ENCODE measurements at regions not wholly inside any gene's neighbourhood (a gene's known extent, or its start where the extent isn't known, plus 50 kb on each side); places are given as distances from the start of the nearest gene placed in this dataset.

- TF ChIP-seq CTCF (IDR thresholded peaks at IDR 0.05), result no peak
- DNase-seq (ENCODE audit: extremely low spot score, unreplicated experiment), result no peak
- Mint-ChIP-seq H3K4me1 (ENCODE audit: unreplicated experiment) (peaks cover 5% of the 10 kb centered on the region), H3K4me3 (ENCODE audit: unreplicated experiment) (no peak overlapping the region), H3K27me3 (ENCODE audit: unreplicated experiment) (peaks cover 19% of the 10 kb centered on the region), H3K9me3 (ENCODE audit: unreplicated experiment) (no peaks in the 10 kb centered on the region), H3K27ac (ENCODE audit: unreplicated experiment) (no peak overlapping the region), H3K36me3 (ENCODE audit: unreplicated experiment) (no peaks in the 10 kb centered on the region)
Observed at GRCh38 chr13:29937379-29937778, 87.0 kb upstream of the UBL3 start.

GRCh38 chr13:29936956-29937355 lies 86.5 kb upstream of the UBL3 start:
- DNase-seq (ENCODE audit: extremely low spot score, unreplicated experiment), result no peak
- no peak overlapping the region for H3K27ac Mint-ChIP-seq (ENCODE audit: unreplicated experiment)
- no peak for TF ChIP-seq CTCF (IDR thresholded peaks at IDR 0.05)
- H3K27me3 Mint-ChIP-seq (ENCODE audit: unreplicated experiment), result peaks cover 16% of the 10 kb centered on the region
- H3K4me1 Mint-ChIP-seq (ENCODE audit: unreplicated experiment), result peaks cover 5% of the 10 kb centered on the region
- H3K9me3 Mint-ChIP-seq (ENCODE audit: unreplicated experiment), result peaks cover 3% of the 10 kb centered on the region
- no peak overlapping the region for H3K4me3 Mint-ChIP-seq (ENCODE audit: unreplicated experiment)
- H3K36me3 Mint-ChIP-seq (ENCODE audit: unreplicated experiment), result no peaks in the 10 kb centered on the region

- Mint-ChIP-seq H3K4me1 (ENCODE audit: unreplicated experiment) (peaks cover 5% of the 10 kb centered on the region), H3K27me3 (ENCODE audit: unreplicated experiment) (peaks cover 16% of the 10 kb centered on the region), H3K36me3 (ENCODE audit: unreplicated experiment) (no peaks in the 10 kb centered on the region), H3K27ac (ENCODE audit: unreplicated experiment) (no peak overlapping the region), H3K4me3 (ENCODE audit: unreplicated experiment) (no peak overlapping the region), H3K9me3 (ENCODE audit: unreplicated experiment) (peaks cover 7% of the 10 kb centered on the region)
- DNase-seq (ENCODE audit: extremely low spot score, unreplicated experiment), result no peak
- no peak for TF ChIP-seq CTCF (IDR thresholded peaks at IDR 0.05)
Observed at GRCh38 chr13:29936051-29936813, 85.8 kb upstream of the UBL3 start.

- no peak for TF ChIP-seq CTCF (IDR thresholded peaks at IDR 0.05)
- no peak overlapping the region for H3K27ac Mint-ChIP-seq (ENCODE audit: unreplicated experiment)
- DNase-seq (ENCODE audit: extremely low spot score, unreplicated experiment), result no peak
Observed at GRCh38 chr13:29935309-29935981, 85.0 kb upstream of the UBL3 start.

GRCh38 chr13:29934531-29935308 lies 84.3 kb upstream of the UBL3 start:
- Mint-ChIP-seq H3K4me3 (ENCODE audit: unreplicated experiment) (no peak overlapping the region), H3K4me1 (ENCODE audit: unreplicated experiment) (peaks cover 5% of the 10 kb centered on the region), H3K9me3 (ENCODE audit: unreplicated experiment) (peaks cover 7% of the 10 kb centered on the region), H3K27ac (ENCODE audit: unreplicated experiment) (no peak overlapping the region), H3K36me3 (ENCODE audit: unreplicated experiment) (no peaks in the 10 kb centered on the region), H3K27me3 (ENCODE audit: unreplicated experiment) (peaks cover 14% of the 10 kb centered on the region)
- DNase-seq (ENCODE audit: extremely low spot score, unreplicated experiment), result no peak
- TF ChIP-seq CTCF (IDR thresholded peaks at IDR 0.05), result no peak

More at GRCh38 chr13:29935309-29935981, 85.0 kb upstream of the UBL3 start:
- Mint-ChIP-seq H3K4me3 (ENCODE audit: unreplicated experiment) (no peak overlapping the region), H3K27me3 (ENCODE audit: unreplicated experiment) (peaks cover 14% of the 10 kb centered on the region), H3K36me3 (ENCODE audit: unreplicated experiment) (no peaks in the 10 kb centered on the region), H3K9me3 (ENCODE audit: unreplicated experiment) (peaks cover 7% of the 10 kb centered on the region), H3K4me1 (ENCODE audit: unreplicated experiment) (peaks cover 5% of the 10 kb centered on the region)

Measured in osteocyte (in vitro differentiated cells).